Cardiac muscle cell (in vitro differentiated cells and primary cell): ENCODE measurements at regions not wholly inside any gene's neighbourhood (a gene's known extent, or its start where the extent isn't known, plus 50 kb on each side); places are given as distances from the start of the nearest gene placed in this dataset.
A peak's percentile ranks its signal among the peaks of the same experiment; 100 is the strongest.

Experiments
- DNase-seq, 2 donors: peaks; one replicate each; pipeline versions ENCODE4 v3.0.0 to v3.0.0-alpha.2; 2010 to 2017; ENCODE audit warnings: low read depth in 1 of 2, low spot score in 1 of 2
- H3K27ac ChIP-seq: fragments of 200-600 bp; sonication (generic); 2 replicates; pipeline ENCODE4 v1.5.1; 2016
- H3K27me3 ChIP-seq: fragments of 200-600 bp; sonication (generic); 2 replicates; pipeline ENCODE4 v1.6.0; 2016; ENCODE audit warnings: control low read depth
- H3K36me3 ChIP-seq: fragments of 200-600 bp; sonication (generic); 2 replicates; pipeline ENCODE4 v1.5.1; 2016; ENCODE audit warnings: control low read depth
- H3K4me1 ChIP-seq: fragments of 200-600 bp; sonication (generic); 2 replicates; pipeline ENCODE4 v1.8.1; 2017; ENCODE audit warnings: low read depth, mild to moderate bottlenecking, mixed run types
- H3K4me3 ChIP-seq: fragments of 200-600 bp; sonication (generic); 2 replicates; pipeline ENCODE4 v1.5.1; 2016; ENCODE audit warnings: mild to moderate bottlenecking
- H3K9me3 ChIP-seq: fragments of 200-600 bp; sonication (generic); 2 replicates; pipeline ENCODE4 v1.5.1; 2017; ENCODE audit warnings: low read depth, mild to moderate bottlenecking, control low read depth
- TF ChIP-seq, protein P1 (sequence below): IDR thresholded peaks from 2 replicates; pipeline ENCODE4 v1.5.1; 2012; ENCODE audit warnings: low read depth, mild to moderate bottlenecking, low read length

DNA sequence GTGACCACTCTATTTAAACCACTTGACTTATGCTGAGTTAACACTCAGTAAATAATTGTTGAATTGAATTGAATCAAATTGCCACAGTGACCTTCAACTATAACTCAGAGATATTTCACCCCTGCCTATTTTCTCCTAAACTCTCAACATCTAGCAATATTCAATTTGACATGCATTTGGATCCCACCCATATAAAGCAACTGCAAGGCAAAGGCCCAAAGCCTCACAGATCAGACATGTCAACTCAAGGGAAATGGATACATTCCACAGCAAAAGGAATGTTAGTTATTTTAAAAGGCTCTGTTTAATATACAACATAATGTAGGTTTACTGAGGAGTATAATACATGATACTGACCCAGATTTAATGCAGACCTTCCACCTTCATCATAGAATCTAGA lies 107.4 kb downstream of the KCTD12 start:
- Histone ChIP-seq H3K4me1 (no peaks in the 10 kb centered on the region), H3K9me3 (no peaks in the 10 kb centered on the region), H3K4me3 (no peak overlapping the region), H3K27ac (no peak overlapping the region), H3K27me3 (no peaks in the 10 kb centered on the region), H3K36me3 (no peaks in the 10 kb centered on the region)
- TF ChIP-seq, protein P1, sequence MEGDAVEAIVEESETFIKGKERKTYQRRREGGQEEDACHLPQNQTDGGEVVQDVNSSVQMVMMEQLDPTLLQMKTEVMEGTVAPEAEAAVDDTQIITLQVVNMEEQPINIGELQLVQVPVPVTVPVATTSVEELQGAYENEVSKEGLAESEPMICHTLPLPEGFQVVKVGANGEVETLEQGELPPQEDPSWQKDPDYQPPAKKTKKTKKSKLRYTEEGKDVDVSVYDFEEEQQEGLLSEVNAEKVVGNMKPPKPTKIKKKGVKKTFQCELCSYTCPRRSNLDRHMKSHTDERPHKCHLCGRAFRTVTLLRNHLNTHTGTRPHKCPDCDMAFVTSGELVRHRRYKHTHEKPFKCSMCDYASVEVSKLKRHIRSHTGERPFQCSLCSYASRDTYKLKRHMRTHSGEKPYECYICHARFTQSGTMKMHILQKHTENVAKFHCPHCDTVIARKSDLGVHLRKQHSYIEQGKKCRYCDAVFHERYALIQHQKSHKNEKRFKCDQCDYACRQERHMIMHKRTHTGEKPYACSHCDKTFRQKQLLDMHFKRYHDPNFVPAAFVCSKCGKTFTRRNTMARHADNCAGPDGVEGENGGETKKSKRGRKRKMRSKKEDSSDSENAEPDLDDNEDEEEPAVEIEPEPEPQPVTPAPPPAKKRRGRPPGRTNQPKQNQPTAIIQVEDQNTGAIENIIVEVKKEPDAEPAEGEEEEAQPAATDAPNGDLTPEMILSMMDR = no peak
- peak in 1 of 2 donors; percentile 62 for DNase-seq

- no peak overlapping the region for H3K4me3 ChIP-seq
- DNase-seq = no peak
- no peaks in the 10 kb centered on the region for H3K9me3 ChIP-seq
- TF ChIP-seq, protein P1 = no peak
- no peaks in the 10 kb centered on the region for H3K4me1 ChIP-seq
- H3K27ac ChIP-seq = no peak overlapping the region
- H3K27me3 ChIP-seq = no peaks in the 10 kb centered on the region
- no peaks in the 10 kb centered on the region for H3K36me3 ChIP-seq
These were observed 109.1 kb downstream of the KCTD12 start for GRCh38 chr13:76777096-76777495.

DNA sequence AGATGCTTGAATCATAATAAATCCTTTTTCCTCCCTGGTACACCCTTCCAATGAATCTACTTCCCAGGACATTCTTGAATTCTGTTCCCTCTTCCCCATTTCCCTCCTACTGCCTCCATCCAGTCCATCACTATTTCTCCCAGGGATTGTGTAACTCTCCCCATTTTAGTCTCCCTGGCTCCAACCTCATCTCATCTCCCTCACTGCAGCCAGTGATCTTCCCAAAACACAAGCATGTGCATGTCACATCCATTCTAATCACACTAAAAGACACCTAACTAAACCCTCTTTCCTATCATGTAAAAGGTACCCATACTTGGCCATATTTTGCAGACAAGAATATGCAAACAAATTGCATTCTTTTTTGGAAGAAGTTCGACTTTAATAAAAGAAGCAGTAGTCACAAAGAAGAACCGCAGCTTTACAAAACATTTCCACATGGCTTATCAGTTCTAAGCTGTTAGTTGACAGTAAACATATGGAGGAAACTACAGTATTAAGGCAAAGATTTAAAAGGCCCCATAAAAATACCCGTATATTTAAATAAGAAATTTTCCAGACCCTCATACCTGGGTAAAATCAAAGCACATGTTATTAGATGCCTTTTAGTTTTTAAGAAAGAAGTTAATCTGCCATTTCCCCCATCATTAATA lies 111.0 kb downstream of the KCTD12 start:
- Histone ChIP-seq H3K27me3 (no peaks in the 10 kb centered on the region), H3K4me3 (no peak overlapping the region), H3K4me1 (no peaks in the 10 kb centered on the region), H3K36me3 (no peaks in the 10 kb centered on the region), H3K27ac (no peak overlapping the region), H3K9me3 (no peaks in the 10 kb centered on the region)
- TF ChIP-seq, protein P1 = no peak
- DNase-seq = peak in 1 of 2 donors; percentile 51

GRCh38 chr13:76773448-76774094 lies 112.6 kb downstream of the KCTD12 start:
- TF ChIP-seq, protein P1 = no peak
- Histone ChIP-seq H3K27me3 (no peaks in the 10 kb centered on the region), H3K36me3 (no peaks in the 10 kb centered on the region), H3K9me3 (no peaks in the 10 kb centered on the region), H3K4me1 (no peaks in the 10 kb centered on the region), H3K4me3 (no peak overlapping the region), H3K27ac (no peak overlapping the region)
- no peak for DNase-seq

DNA sequence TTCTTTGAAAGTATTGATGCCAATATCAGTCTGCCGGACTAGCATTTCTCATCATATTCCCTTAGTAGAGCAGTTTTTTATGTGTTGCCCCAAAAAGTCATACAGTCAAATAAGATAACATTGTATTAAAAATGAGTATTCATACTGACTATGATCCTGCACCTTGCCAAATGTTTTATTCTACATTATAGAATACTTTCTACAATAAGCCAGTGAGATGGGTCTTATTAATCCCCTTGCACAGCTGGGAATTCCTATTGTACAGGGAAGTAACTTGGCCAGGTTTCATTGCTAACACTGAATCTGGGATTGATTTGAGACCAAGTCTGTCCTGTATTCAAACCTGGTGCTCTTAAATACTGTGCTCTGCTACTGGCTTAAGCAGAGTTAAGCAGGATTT lies 114.0 kb downstream of the KCTD12 start:
- Histone ChIP-seq H3K4me3 (no peak overlapping the region), H3K36me3 (no peaks in the 10 kb centered on the region), H3K27ac (no peak overlapping the region), H3K4me1 (no peaks in the 10 kb centered on the region), H3K27me3 (no peaks in the 10 kb centered on the region), H3K9me3 (no peaks in the 10 kb centered on the region)
- no peak for DNase-seq
- TF ChIP-seq, protein P1 = no peak
